Hepatocyte (in vitro differentiated cells): ENCODE measurements at regions not wholly inside any gene's neighbourhood (a gene's known extent, or its start where the extent isn't known, plus 50 kb on each side); places are given as distances from the start of the nearest gene placed in this dataset.

ENCODE experiments used
- EZH2 ChIP-seq: fragments of 200-600 bp; sonication (generic); IDR thresholded peaks from 2 replicates; pipeline ENCODE4 v1.6.1; 2016; ENCODE audit warnings: antibody characterized with exemption, mild to moderate bottlenecking, borderline replicate concordance
- EZH2phosphoT487 ChIP-seq: fragments of 200-600 bp; sonication (generic); IDR thresholded peaks from one replicate; pipeline ENCODE4 v1.6.1; 2018; ENCODE audit warnings: antibody characterized with exemption, mild to moderate bottlenecking, low read depth, moderate library complexity; ENCODE audit not compliant: unreplicated experiment, severe bottlenecking
- TF ChIP-seq, protein P1 (sequence below): fragments of 200-600 bp; sonication (generic); IDR thresholded peaks from 2 replicates; pipeline ENCODE4 v1.5.1; 2016; ENCODE audit warnings: antibody characterized with exemption, mild to moderate bottlenecking; ENCODE audit not compliant: poor library complexity

DNA sequence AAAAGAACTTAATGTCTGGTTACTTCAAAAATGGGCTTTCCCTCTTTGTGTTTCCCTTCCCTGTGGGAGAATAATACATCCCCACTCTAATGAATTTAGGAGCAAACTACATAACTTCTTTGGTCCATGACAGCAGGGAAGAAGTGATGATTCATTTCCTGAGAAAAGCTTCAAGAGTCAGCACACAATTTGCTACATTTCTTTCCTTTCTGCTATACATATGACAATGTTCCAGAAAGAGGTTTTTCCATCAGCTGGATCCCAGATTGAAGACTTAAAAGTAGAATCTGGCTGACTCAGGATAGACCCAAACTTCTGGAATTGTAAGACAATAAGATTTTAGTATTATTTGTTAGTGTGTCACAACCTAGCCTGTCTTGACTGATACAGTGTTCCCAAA lies 126.1 kb downstream of the DRD1 start:
- TF ChIP-seq, protein P1, sequence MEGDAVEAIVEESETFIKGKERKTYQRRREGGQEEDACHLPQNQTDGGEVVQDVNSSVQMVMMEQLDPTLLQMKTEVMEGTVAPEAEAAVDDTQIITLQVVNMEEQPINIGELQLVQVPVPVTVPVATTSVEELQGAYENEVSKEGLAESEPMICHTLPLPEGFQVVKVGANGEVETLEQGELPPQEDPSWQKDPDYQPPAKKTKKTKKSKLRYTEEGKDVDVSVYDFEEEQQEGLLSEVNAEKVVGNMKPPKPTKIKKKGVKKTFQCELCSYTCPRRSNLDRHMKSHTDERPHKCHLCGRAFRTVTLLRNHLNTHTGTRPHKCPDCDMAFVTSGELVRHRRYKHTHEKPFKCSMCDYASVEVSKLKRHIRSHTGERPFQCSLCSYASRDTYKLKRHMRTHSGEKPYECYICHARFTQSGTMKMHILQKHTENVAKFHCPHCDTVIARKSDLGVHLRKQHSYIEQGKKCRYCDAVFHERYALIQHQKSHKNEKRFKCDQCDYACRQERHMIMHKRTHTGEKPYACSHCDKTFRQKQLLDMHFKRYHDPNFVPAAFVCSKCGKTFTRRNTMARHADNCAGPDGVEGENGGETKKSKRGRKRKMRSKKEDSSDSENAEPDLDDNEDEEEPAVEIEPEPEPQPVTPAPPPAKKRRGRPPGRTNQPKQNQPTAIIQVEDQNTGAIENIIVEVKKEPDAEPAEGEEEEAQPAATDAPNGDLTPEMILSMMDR = no peak
- TF ChIP-seq EZH2phosphoT487 = no peak
- TF ChIP-seq EZH2 = no peak
